IPS DF 6.9 (cell line): ENCODE measurements at regions not wholly inside any gene's neighbourhood (a gene's known extent, or its start where the extent isn't known, plus 50 kb on each side); places are given as distances from the start of the nearest gene placed in this dataset.

ENCODE experiments used
- DNase-seq: peaks from one replicate; pipeline ENCODE4 v3.0.0-alpha.2; 2013; ENCODE audit warnings: low read depth, low spot score
- H3K27ac ChIP-seq: one replicate; pipeline ENCODE4 v1.5.1; 2013; ENCODE audit warnings: low read length, control low read depth
- H3K27me3 ChIP-seq: 2 replicates; pipeline ENCODE4 v1.6.1; 2013; ENCODE audit warnings: mild to moderate bottlenecking, low read length; ENCODE audit not compliant: control insufficient read depth, insufficient read depth
- H3K36me3 ChIP-seq: 2 replicates; pipeline ENCODE4 v1.6.1; 2013; ENCODE audit warnings: low read length; ENCODE audit not compliant: control insufficient read depth, insufficient read depth
- H3K4me1 ChIP-seq: 2 replicates; pipeline ENCODE4 v1.6.1; 2013; ENCODE audit warnings: low read length; ENCODE audit not compliant: control insufficient read depth, insufficient read depth
- H3K4me3 ChIP-seq: 2 replicates; pipeline ENCODE4 v1.5.1; 2013; ENCODE audit warnings: mild to moderate bottlenecking, low read length
- H3K9me3 ChIP-seq: 2 replicates; pipeline ENCODE4 v1.6.1; 2013; ENCODE audit warnings: low read length, inconsistent platforms; ENCODE audit not compliant: control insufficient read depth, insufficient read depth
- WGBS: extraction: QIAGEN DNeasy Blood & Tissue Kit; methylation state at CpG from one replicate; pipeline ENCODE4 v1.1.7; 2013; ENCODE audit warnings: mixed read lengths, missing lambda C conversion rate; ENCODE audit not compliant: insufficient read length, insufficient coverage; 5-methylcytosine and 5-hydroxymethylcytosine counted together

DNA sequence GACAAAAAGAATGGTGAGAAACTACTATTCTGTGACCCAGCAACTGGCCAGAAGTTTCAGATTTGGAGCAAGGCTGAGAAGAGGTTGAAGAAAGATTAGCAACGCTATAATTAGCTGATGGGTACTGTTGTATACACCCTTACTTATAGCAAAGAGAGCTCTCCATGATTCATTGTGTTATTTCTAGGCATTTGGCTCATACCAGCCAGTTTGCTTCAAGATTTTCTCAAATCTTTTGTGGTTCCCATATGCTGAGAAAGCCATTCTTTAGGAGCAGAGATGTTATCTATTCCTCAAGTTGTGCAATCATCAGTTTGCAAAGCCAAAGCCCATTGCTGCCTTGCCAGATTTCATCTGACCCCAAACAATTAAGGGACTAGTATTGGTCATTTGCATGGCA, 179.4 kb downstream of the ETS1 start:
- no peak for DNase-seq
- Histone ChIP-seq H3K4me1 (no peaks in the 10 kb centered on the region), H3K27me3 (no peaks in the 10 kb centered on the region)

DNA sequence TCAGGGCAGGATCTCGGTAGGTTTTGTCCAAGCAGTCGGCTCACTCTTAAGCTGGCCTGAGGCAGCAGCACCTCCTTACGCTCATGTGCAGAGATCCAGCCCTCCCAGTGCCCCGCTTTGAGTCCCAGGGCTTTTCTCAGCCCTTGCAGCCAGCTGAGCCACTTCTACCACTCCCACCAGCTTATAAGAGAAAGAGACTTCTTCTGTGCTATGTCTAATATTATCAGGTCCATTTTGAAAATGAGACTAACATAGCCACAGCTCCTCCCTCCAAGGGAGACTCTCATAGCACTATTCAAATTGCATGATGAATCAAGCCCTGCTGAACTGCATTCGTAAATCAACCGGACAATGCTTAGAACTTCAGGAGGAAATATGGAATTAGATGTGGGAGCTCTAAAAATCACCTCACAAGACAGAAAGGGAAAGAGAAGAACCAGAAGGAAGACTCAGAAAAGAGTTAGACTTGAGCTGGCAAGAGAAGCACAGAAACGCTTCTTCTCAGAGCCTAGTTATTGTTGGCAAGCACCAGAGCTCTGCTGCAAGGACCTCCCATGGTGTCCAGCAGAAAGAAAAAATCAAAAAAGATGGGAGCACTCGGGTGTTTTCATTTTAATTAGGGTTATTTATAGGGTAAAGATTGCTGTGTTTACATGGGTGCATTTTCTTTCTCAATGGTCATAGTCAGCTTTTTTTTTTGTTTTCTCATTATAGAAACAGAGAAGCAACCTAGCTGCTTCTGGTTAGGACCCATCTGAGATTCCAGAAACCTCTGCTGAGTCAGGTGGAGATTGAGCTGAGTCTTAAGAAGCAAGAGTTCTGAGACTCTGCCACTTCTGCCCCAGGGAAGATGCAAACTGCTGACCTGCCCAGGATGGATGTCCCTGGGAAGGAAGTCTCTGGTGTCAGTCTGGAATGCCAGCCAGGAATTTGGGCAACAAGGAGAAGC, 181.4 kb downstream of the ETS1 start:
- no peak for DNase-seq
- Histone ChIP-seq H3K36me3 (no peaks in the 10 kb centered on the region), H3K4me3 (no peak overlapping the region), H3K27me3 (no peaks in the 10 kb centered on the region), H3K9me3 (no peaks in the 10 kb centered on the region), H3K4me1 (no peaks in the 10 kb centered on the region), H3K27ac (no peak overlapping the region)
- WGBS = no CpG with 5 or more reads among the region's 8 CpGs

More for the DNA sequence above, 179.4 kb downstream of the ETS1 start:
- no peaks in the 10 kb centered on the region for H3K9me3 ChIP-seq
- no peaks in the 10 kb centered on the region for H3K36me3 ChIP-seq
- H3K27ac ChIP-seq = no peak overlapping the region
- WGBS = no CpG with 5 or more reads among the region's 1 CpG
- no peak overlapping the region for H3K4me3 ChIP-seq

DNA sequence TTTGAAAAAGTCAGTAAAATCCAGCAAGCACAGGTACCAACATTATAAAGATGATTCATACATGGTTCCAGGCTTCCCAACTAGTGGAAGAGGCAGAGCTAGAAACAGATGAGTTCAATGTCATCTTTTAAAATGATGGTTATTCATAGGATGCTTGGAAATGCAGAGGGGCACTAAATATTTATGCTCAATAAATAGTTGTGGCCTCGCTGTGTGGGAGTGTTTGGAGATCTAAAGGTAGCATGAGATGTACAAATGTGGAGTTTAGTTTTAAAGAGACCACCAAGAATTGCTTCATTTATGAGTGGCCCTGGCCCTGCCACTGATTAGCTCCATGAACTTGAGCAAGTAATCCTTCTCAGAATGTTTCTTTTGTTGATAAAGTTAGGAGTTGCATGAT, 182.2 kb downstream of the ETS1 start:
- H3K36me3 ChIP-seq = no peaks in the 10 kb centered on the region
- no peak for DNase-seq
- no CpG with 5 or more reads among the region's 1 CpG for WGBS
- no peaks in the 10 kb centered on the region for H3K4me1 ChIP-seq
- no peaks in the 10 kb centered on the region for H3K27me3 ChIP-seq
- no peaks in the 10 kb centered on the region for H3K9me3 ChIP-seq
- no peak overlapping the region for H3K4me3 ChIP-seq
- no peak overlapping the region for H3K27ac ChIP-seq

DNA sequence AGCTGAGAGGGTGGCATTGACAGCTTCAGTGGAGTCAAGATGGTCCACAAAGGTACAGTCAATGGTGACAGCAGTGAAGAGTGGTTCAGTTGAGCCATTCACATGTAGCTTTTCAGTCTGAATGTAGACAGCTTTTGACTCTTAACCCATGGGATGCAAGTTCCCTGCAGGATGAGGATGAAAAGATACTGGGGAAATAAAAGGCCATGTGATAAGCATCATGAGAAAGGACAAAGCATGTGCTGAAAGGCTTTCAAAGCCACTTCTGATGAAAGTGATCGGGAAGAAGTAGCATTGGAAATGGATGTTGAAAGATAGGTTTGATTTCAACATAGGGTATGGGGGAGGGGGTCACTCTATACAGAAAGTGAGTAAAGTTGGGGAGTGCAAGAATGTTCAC, 182.9 kb downstream of the ETS1 start:
- WGBS = no CpG with 5 or more reads among the region's 1 CpG
- Histone ChIP-seq H3K36me3 (no peaks in the 10 kb centered on the region), H3K4me1 (no peaks in the 10 kb centered on the region), H3K4me3 (no peak overlapping the region), H3K27ac (no peak overlapping the region), H3K9me3 (no peaks in the 10 kb centered on the region), H3K27me3 (no peaks in the 10 kb centered on the region)
- DNase-seq = no peak

DNA sequence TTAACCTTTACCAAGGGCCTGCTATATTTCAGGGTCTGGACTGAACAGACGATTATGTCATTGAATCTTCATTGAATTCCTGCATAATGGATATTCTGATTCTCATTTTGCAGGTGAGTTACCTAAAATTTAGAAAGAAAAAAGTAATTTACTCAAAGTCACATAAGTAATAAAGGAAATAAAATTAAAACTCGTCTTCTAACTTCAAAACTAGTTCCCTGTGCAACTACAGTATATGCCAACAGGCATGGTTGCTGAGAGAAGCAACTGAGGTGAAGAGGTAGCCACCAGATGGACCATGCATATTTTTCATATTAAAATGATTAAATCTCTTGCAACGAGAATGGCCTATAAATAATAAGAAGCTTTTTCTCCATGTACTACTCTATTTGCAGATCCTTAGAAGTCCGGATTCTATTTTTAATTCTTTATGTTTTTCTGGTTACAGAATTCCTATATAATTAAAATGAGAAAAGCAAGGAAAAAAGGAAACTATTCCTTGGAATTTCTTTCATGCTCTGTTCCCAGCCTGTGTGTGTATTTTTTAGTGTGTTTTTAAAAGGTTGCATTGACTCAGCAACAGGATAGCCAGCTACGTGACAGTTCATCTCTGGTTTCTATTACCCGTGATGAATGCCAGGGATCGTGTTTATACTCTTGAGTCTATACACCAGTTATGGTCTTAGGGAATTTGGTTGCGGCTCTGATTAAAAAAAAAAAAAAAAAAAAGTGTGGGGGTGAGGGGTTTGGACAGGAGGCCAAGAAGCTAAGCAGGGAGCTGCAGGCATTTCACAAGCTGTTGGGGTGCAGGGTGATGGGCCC, 186.8 kb downstream of the ETS1 start:
- no peaks in the 10 kb centered on the region for H3K36me3 ChIP-seq
- WGBS = no CpG with 5 or more reads among the region's 8 CpGs
- no peaks in the 10 kb centered on the region for H3K9me3 ChIP-seq
- no peaks in the 10 kb centered on the region for H3K4me1 ChIP-seq
- H3K4me3 ChIP-seq = no peak overlapping the region
- DNase-seq = no peak
- no peak overlapping the region for H3K27ac ChIP-seq
- H3K27me3 ChIP-seq = no peaks in the 10 kb centered on the region

GRCh38 chr11:128399251-128400121, 187.9 kb downstream of the ETS1 start:
- Histone ChIP-seq H3K4me3 (no peak overlapping the region), H3K36me3 (no peaks in the 10 kb centered on the region), H3K27ac (no peak overlapping the region), H3K4me1 (no peaks in the 10 kb centered on the region), H3K27me3 (no peaks in the 10 kb centered on the region), H3K9me3 (no peaks in the 10 kb centered on the region)
- no peak for DNase-seq
- WGBS = no CpG with 5 or more reads among the region's 7 CpGs

DNA sequence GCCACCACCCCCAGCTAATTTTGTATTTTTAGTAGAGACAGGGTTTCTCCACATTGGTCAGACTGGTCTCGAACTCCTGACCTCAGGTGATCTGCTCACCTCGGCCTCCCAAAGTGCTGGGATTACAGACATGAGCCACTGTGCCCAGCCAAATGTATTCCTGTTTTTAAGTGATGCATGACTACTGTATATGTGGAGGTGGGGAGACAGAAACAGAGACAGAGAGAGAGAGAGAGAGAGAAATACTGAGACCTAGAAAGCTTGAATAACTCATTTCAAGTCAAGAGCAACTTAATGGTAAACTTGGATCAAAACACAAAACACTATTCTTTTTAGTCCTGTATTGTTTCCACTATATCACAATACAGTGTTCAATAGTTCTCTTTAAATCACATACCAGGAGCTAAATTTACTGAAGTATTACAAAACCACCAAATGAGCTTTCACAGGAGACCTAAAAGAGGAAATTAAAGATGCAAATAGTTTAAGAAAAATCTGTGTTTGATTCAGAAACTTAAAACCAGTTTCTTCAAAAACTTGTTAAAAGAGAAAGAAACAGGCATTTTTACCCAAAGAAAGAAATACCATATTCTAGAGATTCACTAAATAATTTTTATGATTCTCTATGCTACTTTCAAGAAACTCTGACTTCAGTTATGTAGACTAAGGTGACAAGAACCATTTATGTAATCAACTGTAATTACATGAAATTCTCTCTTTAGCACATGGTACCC, 188.7 kb downstream of the ETS1 start:
- no peak for DNase-seq
- H3K9me3 ChIP-seq = no peaks in the 10 kb centered on the region
- no peaks in the 10 kb centered on the region for H3K36me3 ChIP-seq
- no peak overlapping the region for H3K27ac ChIP-seq
- no peak overlapping the region for H3K4me3 ChIP-seq
- no peaks in the 10 kb centered on the region for H3K4me1 ChIP-seq
- WGBS = no CpG with 5 or more reads among the region's 2 CpGs
- H3K27me3 ChIP-seq = no peaks in the 10 kb centered on the region

GRCh38 chr11:128397362-128397761, 190.0 kb downstream of the ETS1 start:
- no peak overlapping the region for H3K4me3 ChIP-seq
- H3K4me1 ChIP-seq = no peaks in the 10 kb centered on the region
- H3K27ac ChIP-seq = no peak overlapping the region
- DNase-seq = no peak
- H3K27me3 ChIP-seq = no peaks in the 10 kb centered on the region
- H3K9me3 ChIP-seq = no peaks in the 10 kb centered on the region
- no CpG with 5 or more reads among the region's 3 CpGs for WGBS
- no peaks in the 10 kb centered on the region for H3K36me3 ChIP-seq

GRCh38 chr11:128394431-128395089, 192.8 kb downstream of the ETS1 start:
- Histone ChIP-seq H3K36me3 (no peaks in the 10 kb centered on the region), H3K9me3 (no peaks in the 10 kb centered on the region), H3K27ac (no peak overlapping the region), H3K27me3 (no peaks in the 10 kb centered on the region), H3K4me1 (no peaks in the 10 kb centered on the region), H3K4me3 (no peak overlapping the region)
- DNase-seq = no peak
- no CpG with 5 or more reads among the region's 4 CpGs for WGBS
